Renal cortical epithelial cell (primary cell): ENCODE measurements at regions not wholly inside any gene's neighbourhood (a gene's known extent, or its start where the extent isn't known, plus 50 kb on each side); places are given as distances from the start of the nearest gene placed in this dataset.
A peak's percentile ranks its signal among the peaks of the same experiment; 100 is the strongest.

ENCODE experiments used
- DNase-seq: peaks from one replicate; pipeline ENCODE4 v3.0.0-alpha.2; 2011; ENCODE audit warnings: low read depth

- DNase-seq = no peak
These were observed 105.1 kb upstream of the NCAM1 start for GRCh38 chr11:112856133-112856532.

- no peak for DNase-seq
These were observed 104.6 kb upstream of the NCAM1 start for GRCh38 chr11:112856591-112856990.

- no peak for DNase-seq
These were observed 102.8 kb upstream of the NCAM1 start for GRCh38 chr11:112858289-112859023.

- no peak for DNase-seq
These were observed 101.4 kb upstream of the NCAM1 start for GRCh38 chr11:112859787-112860186.

- no peak for DNase-seq
These were observed 99.9 kb upstream of the NCAM1 start for GRCh38 chr11:112861356-112861755.

- no peak for DNase-seq
These were observed 97.9 kb upstream of the NCAM1 start for GRCh38 chr11:112863305-112863704.

GRCh38 chr11:112864672-112865071 is 96.5 kb upstream of the NCAM1 start:
- DNase-seq = no peak

- no peak for DNase-seq
These were observed 89.2 kb upstream of the NCAM1 start for GRCh38 chr11:112871909-112872500.

- no peak for DNase-seq
These were observed 86.2 kb upstream of the NCAM1 start for GRCh38 chr11:112874980-112875379.

GRCh38 chr11:112877581-112877980 is 83.6 kb upstream of the NCAM1 start:
- no peak for DNase-seq

GRCh38 chr11:112878033-112878601 is 83.1 kb upstream of the NCAM1 start:
- DNase-seq = no peak

GRCh38 chr11:112880495-112880894 is 80.7 kb upstream of the NCAM1 start:
- DNase-seq = no peak

GRCh38 chr11:112881461-112881860 is 79.8 kb upstream of the NCAM1 start:
- peak; percentile 11 for DNase-seq

- DNase-seq = no peak
These were observed 78.5 kb upstream of the NCAM1 start for GRCh38 chr11:112882494-112883381.

- DNase-seq = no peak
These were observed 77.0 kb upstream of the NCAM1 start for GRCh38 chr11:112884012-112884767.

GRCh38 chr11:112885744-112886433 is 75.3 kb upstream of the NCAM1 start:
- DNase-seq = no peak

GRCh38 chr11:112886434-112887370 is 74.5 kb upstream of the NCAM1 start:
- no peak for DNase-seq

GRCh38 chr11:112889446-112889845 is 71.8 kb upstream of the NCAM1 start:
- DNase-seq = no peak

- no peak for DNase-seq
These were observed 61.8 kb upstream of the NCAM1 start for GRCh38 chr11:112899235-112900006.
